ENCODE measurements at regions not wholly inside any gene's neighbourhood (a gene's known extent, or its start where the extent isn't known, plus 50 kb on each side); places are given as distances from the start of the nearest gene placed in this dataset.

DNA sequence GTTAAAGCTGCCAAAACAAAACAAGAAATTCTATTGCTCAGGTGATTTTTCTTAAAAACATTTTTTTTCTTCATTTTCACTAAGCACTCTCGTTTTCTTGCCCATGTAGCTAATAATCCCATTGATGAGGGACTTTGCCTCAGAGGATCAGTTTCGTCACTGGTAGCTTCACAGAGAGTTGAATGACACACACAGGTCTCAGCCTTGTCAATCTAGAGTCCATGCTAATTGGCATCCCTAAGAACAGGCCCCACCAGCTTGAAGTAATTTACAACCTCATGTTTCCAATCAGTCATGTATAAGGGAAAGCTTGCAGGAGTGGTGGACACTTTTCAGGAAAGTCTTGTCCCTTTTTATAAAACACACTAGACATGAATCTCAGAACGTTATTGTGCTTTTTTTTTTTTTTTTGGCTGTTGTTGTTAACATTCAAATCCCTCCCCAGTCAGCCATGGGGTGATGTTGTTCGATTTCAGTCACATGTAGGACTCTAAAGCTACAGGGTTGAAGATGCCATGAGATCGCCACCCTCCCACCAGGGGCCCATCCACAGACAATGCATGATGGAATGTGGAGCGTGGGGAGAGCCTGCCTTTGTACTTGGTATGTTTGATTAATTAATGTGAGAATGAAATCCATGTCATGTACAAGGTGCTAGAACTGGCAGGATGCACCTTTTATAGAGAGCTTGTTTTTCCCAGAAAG, 232.4 kb upstream of the FZD8 start:
- TF ChIP-seq, protein P1, sequence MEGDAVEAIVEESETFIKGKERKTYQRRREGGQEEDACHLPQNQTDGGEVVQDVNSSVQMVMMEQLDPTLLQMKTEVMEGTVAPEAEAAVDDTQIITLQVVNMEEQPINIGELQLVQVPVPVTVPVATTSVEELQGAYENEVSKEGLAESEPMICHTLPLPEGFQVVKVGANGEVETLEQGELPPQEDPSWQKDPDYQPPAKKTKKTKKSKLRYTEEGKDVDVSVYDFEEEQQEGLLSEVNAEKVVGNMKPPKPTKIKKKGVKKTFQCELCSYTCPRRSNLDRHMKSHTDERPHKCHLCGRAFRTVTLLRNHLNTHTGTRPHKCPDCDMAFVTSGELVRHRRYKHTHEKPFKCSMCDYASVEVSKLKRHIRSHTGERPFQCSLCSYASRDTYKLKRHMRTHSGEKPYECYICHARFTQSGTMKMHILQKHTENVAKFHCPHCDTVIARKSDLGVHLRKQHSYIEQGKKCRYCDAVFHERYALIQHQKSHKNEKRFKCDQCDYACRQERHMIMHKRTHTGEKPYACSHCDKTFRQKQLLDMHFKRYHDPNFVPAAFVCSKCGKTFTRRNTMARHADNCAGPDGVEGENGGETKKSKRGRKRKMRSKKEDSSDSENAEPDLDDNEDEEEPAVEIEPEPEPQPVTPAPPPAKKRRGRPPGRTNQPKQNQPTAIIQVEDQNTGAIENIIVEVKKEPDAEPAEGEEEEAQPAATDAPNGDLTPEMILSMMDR (IDR thresholded peaks at IDR 0.05) = no peak
- no peak for TF ChIP-seq POLR2A (IDR thresholded peaks at IDR 0.05)
